HCT116 (cell line): ENCODE measurements at regions not wholly inside any gene's neighbourhood (a gene's known extent, or its start where the extent isn't known, plus 50 kb on each side); places are given as distances from the start of the nearest gene placed in this dataset.

Source experiments
- ATAC-seq: fragments of 200-7000 bp; cut with Tn5 transposase; 2 replicates; pipeline ENCODE4 v1.9.1; 2020; ENCODE audit warnings: mild to moderate bottlenecking, moderate library complexity
- BruUV-seq: library from RNA; stranded (reverse); fragments of 400-500 nt; replicated peaks from 2 replicates; lab custom pipeline; 2021; lab: Mats Ljungman, UMichigan
- CTCF ChIA-PET: fragments of 300-600 bp; sonication (Branson Sonifier 250); formaldehyde crosslinking; loops from one replicate; lab custom pipeline; 2021; ENCODE audit warnings: antibody characterized with exemption; lab: Charles Lee
- POLR2A ChIA-PET: fragments of 300-600, 350-600 bp; sonication (Branson Sonifier 250); formaldehyde crosslinking; loops from one replicate; lab custom pipeline; 2021; ENCODE audit warnings: antibody characterized with exemption; lab: Charles Lee
- RAD21 ChIA-PET, 2 experiments: fragments of 300-600 bp; sonication (Branson Sonifier 250); formaldehyde crosslinking; loops; one replicate each; lab custom pipeline; 2023; ENCODE audit warnings: low total read pairs in 2 of 2; ENCODE audit not compliant: uncharacterized antibody in 2 of 2, unreplicated experiment in 2 of 2, low non-redundant PET in 1 of 2; lab: Charles Lee
- DNase-seq: peaks from one replicate; pipeline ENCODE4 v3.0.0-alpha.2; 2010; ENCODE audit warnings: low read depth, low spot score
- H2AFZ ChIP-seq: fragments of 200-600 bp; shearing (Covaris generic), sonication (generic); 2 replicates; pipeline ENCODE4 v1.6.1; 2017; ENCODE audit warnings: low read depth, mixed run types, mixed read lengths, antibody characterized with exemption, low read length; ENCODE audit not compliant: poor library complexity, severe bottlenecking
- H3K27ac ChIP-seq: 2 replicates; pipeline ENCODE4 v1.5.1; 2012; ENCODE audit warnings: low read depth, low read length
- H3K27me3 ChIP-seq: fragments of 200-600 bp; sonication (generic); 2 replicates; pipeline ENCODE4 v1.6.1; 2016; ENCODE audit warnings: mixed run types, low read length, mixed read lengths; ENCODE audit not compliant: insufficient read depth
- H3K36me3 ChIP-seq, 2 experiments: fragments of 200-500 bp in 1 of 2; fragments of 200-600 bp in 1 of 2; sonication (Bioruptor generic) in 1 of 2; sonication (generic) in 1 of 2; 2 replicates each; pipeline versions ENCODE4 v1.5.1 to v1.6.1; 2014 to 2016; ENCODE audit warnings: low read length in 2 of 2, inconsistent platforms in 1 of 2, mixed read lengths in 1 of 2, mixed run types in 1 of 2; ENCODE audit not compliant: insufficient read depth in 2 of 2, control insufficient read depth in 1 of 2
- H3K4me1 ChIP-seq, 2 experiments: fragments of 200-600 bp in 1 of 2; sonication (generic) in 1 of 2; 2 replicates each; pipeline versions ENCODE4 v1.5.1 to v1.6.1; 2012 to 2017; ENCODE audit warnings: low read length in 2 of 2, inconsistent platforms in 1 of 2, mild to moderate bottlenecking in 1 of 2, mixed read lengths in 1 of 2, mixed run types in 1 of 2, moderate library complexity in 1 of 2; ENCODE audit not compliant: insufficient read depth in 2 of 2, control insufficient read depth in 1 of 2
- H3K4me2 ChIP-seq: fragments of 200-600 bp; sonication (generic); 2 replicates; pipeline ENCODE4 v1.6.1; 2017; ENCODE audit warnings: mixed run types, low read length, mixed read lengths
- H3K4me3 ChIP-seq, 2 experiments: fragments of 200-600 bp in 1 of 2; sonication (generic) in 1 of 2; replicated peaks in 1 of 2; 2 replicates each; pipeline ENCODE4 v1.5.1; 2011 to 2016; ENCODE audit warnings: low read length in 2 of 2, control low read depth in 1 of 2, low read depth in 1 of 2, mild to moderate bottlenecking in 1 of 2, mixed read lengths in 1 of 2, mixed run types in 1 of 2
- H3K79me2 ChIP-seq: fragments of 200-600 bp; sonication (generic); 2 replicates; pipeline ENCODE4 v1.6.1; 2017; ENCODE audit warnings: mild to moderate bottlenecking, mixed run types, low read length, moderate library complexity, mixed read lengths; ENCODE audit not compliant: insufficient read depth
- H3K9ac ChIP-seq: fragments of 200-600 bp; sonication (generic); 2 replicates; pipeline ENCODE4 v1.6.1; 2016; ENCODE audit warnings: low read length, mixed read lengths
- H3K9me2 ChIP-seq: fragments of 200-600 bp; sonication (generic), shearing (Covaris generic); 2 replicates; pipeline ENCODE4 v1.6.1; 2017; ENCODE audit warnings: mixed run types, mild to moderate bottlenecking, moderate library complexity; ENCODE audit not compliant: insufficient read depth
- H3K9me3 ChIP-seq, 2 experiments: fragments of 200-500 bp in 1 of 2; fragments of 200-600 bp in 1 of 2; sonication (Bioruptor generic) in 1 of 2; sonication (generic) in 1 of 2; 2 replicates each; pipeline ENCODE4 v1.6.1; 2014 to 2017; ENCODE audit warnings: low read length in 2 of 2, mixed read lengths in 2 of 2, inconsistent platforms in 1 of 2, low read depth in 1 of 2, mild to moderate bottlenecking in 1 of 2, mixed run types in 1 of 2, moderate library complexity in 1 of 2; ENCODE audit not compliant: control insufficient read depth in 1 of 2, insufficient read depth in 1 of 2
- H4K20me1 ChIP-seq: fragments of 200-600 bp; sonication (generic), shearing (Covaris generic); 2 replicates; pipeline ENCODE4 v1.6.1; 2017; ENCODE audit warnings: mixed run types, mild to moderate bottlenecking, moderate library complexity; ENCODE audit not compliant: insufficient read depth
- EGR1 ChIP-seq: IDR thresholded peaks from 2 replicates; pipeline ENCODE4 v1.6.1; 2012; ENCODE audit warnings: low read depth
- ELF1 ChIP-seq: IDR thresholded peaks from 2 replicates; pipeline ENCODE4 v1.6.1; 2012; ENCODE audit warnings: low read depth, borderline replicate concordance
- EZH2 ChIP-seq: fragments of 200-600 bp; sonication (generic); IDR thresholded peaks from 2 replicates; pipeline ENCODE4 v1.6.1; 2017; ENCODE audit warnings: antibody characterized with exemption, mixed run types
- EZH2phosphoT487 ChIP-seq: fragments of 200-600 bp; IDR thresholded peaks from 2 replicates; pipeline ENCODE4 v1.6.1; 2018; ENCODE audit warnings: antibody characterized with exemption, borderline replicate concordance
- FOSL1 ChIP-seq: IDR thresholded peaks from 2 replicates; pipeline ENCODE4 v1.6.1; 2012; ENCODE audit warnings: low read depth
- MAX ChIP-seq: IDR thresholded peaks from 2 replicates; pipeline ENCODE4 v1.6.1; 2012
- RAD21 ChIP-seq: IDR thresholded peaks from 2 replicates; pipeline ENCODE4 v1.6.1; 2012; ENCODE audit warnings: low read depth, mild to moderate bottlenecking
- SP1 ChIP-seq: IDR thresholded peaks from 2 replicates; pipeline ENCODE4 v1.6.1; 2012; ENCODE audit warnings: low read depth
- TCF7L2 ChIP-seq: IDR thresholded peaks from 2 replicates; pipeline ENCODE4 v1.7.0; 2011; ENCODE audit warnings: borderline replicate concordance, inconsistent platforms; ENCODE audit not compliant: insufficient read depth, insufficient read length; ENCODE audit errors: extremely low read depth
- ZBTB33 ChIP-seq: IDR thresholded peaks from 2 replicates; pipeline ENCODE4 v1.6.1; 2011; ENCODE audit warnings: mild to moderate bottlenecking, low read length, moderate library complexity; ENCODE audit not compliant: insufficient replicate concordance; ENCODE audit errors: extremely low read depth
- intact Hi-C: fragments of 100-400 bp; cut with micrococcal nuclease; formaldehyde crosslinking; loops from 2 replicates; pipeline ENCODE4 v1.10.0; 2022

DNA sequence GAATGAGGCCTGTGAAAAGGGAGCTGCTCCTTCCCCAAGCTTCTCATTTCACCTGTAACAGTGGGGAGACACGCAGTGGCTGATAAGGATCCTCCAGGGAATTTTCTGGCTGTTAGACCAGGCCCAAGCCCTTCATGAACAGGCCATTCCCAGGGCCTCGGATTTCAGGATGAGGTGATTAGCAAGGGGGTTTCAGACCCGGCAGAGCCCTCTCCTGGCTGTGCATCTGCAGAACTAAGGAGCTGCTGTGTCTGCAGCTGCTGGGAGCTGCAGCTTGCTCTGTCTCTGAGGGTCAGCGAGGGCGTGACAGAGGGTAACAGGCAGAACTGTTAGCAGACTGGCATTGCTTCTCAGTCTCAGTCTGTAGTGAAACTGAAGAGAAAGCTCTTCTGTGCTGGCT lies 110.4 kb downstream of the KCNA5 start:
- H3K4me1 ChIP-seq: no peaks in the 10 kb centered on the region
- ChIA-PET RAD21 (no interaction called here), POLR2A (no interaction called here), CTCF (no interaction called here)
- DNase-seq: no peak
- H3K36me3 ChIP-seq: no peaks in the 10 kb centered on the region
- H3K27me3 ChIP-seq: no peaks in the 10 kb centered on the region
- no peak overlapping the region for H2AFZ ChIP-seq
- TF ChIP-seq ZBTB33 (no peak), EGR1 (no peak), FOSL1 (no peak), MAX (no peak), SP1 (no peak), EZH2 (no peak)
- no peak overlapping the region for H3K9ac ChIP-seq
- no peak for ATAC-seq
- intact Hi-C loops: no loop called here
- H3K4me3 ChIP-seq: no peak overlapping the region
- BruUV-seq: no TSS peak
- no peak overlapping the region for H3K27ac ChIP-seq
- H3K9me2 ChIP-seq: no peaks in the 10 kb centered on the region
- no peak overlapping the region for H3K4me2 ChIP-seq
- no peaks in the 10 kb centered on the region for H3K79me2 ChIP-seq
- no peaks in the 10 kb centered on the region for H3K9me3 ChIP-seq
- no peaks in the 10 kb centered on the region for H4K20me1 ChIP-seq

- no peaks in the 10 kb centered on the region for H3K9me3 ChIP-seq
- no peak overlapping the region for H3K4me3 ChIP-seq
- no peaks in the 10 kb centered on the region for H3K9me2 ChIP-seq
- BruUV-seq: no TSS peak
- H3K79me2 ChIP-seq: no peaks in the 10 kb centered on the region
- H3K27me3 ChIP-seq: no peaks in the 10 kb centered on the region
- no peak for ATAC-seq
- no peak overlapping the region for H3K27ac ChIP-seq
- ChIA-PET CTCF (no interaction called here), RAD21 (no interaction called here), POLR2A (no interaction called here)
- no peaks in the 10 kb centered on the region for H3K4me1 ChIP-seq
- no peaks in the 10 kb centered on the region for H4K20me1 ChIP-seq
- no peak overlapping the region for H2AFZ ChIP-seq
- no peak overlapping the region for H3K4me2 ChIP-seq
- intact Hi-C loops: no loop called here
- TF ChIP-seq TCF7L2: no peak
- no peak for TF ChIP-seq EZH2phosphoT487
- TF ChIP-seq MAX: no peak
- no peak for TF ChIP-seq RAD21
- no peak for TF ChIP-seq FOSL1
- no peak for TF ChIP-seq ELF1
- DNase-seq: no peak
- no peaks in the 10 kb centered on the region for H3K36me3 ChIP-seq
- H3K9ac ChIP-seq: no peak overlapping the region
These were observed 112.2 kb downstream of the KCNA5 start for GRCh38 chr12:5155866-5156265.
